ENCODE measurements at regions not wholly inside any gene's neighbourhood (a gene's known extent, or its start where the extent isn't known, plus 50 kb on each side); places are given as distances from the start of the nearest gene placed in this dataset.

GRCh38 chr12:46491548-46491947 is 119.0 kb upstream of the SLC38A2 start:
- no peak for TF ChIP-seq CTCF (IDR thresholded peaks at IDR 0.05; ENCODE audit: low read depth, low read length)
- no peak overlapping the region for H3K4me3 ChIP-seq (replicated peaks in 1 of 2; ENCODE audit: low read depth in 2 of 2, low read length in 2 of 2)
- peak; percentile 55 to 73 for DNase-seq (ENCODE audit: low read depth in 2 of 2)

GRCh38 chr12:46490635-46491034 is 118.1 kb upstream of the SLC38A2 start:
- peak; percentile 78 to 81 for DNase-seq (ENCODE audit: low read depth in 2 of 2)
- no peak overlapping the region for H3K4me3 ChIP-seq (replicated peaks in 1 of 2; ENCODE audit: low read depth in 2 of 2, low read length in 2 of 2)
- no peak for TF ChIP-seq CTCF (IDR thresholded peaks at IDR 0.05; ENCODE audit: low read depth, low read length)

- TF ChIP-seq CTCF (IDR thresholded peaks at IDR 0.05; ENCODE audit: low read depth, low read length), result no peak
- peak in 1 of 2 donors; percentile 64 for DNase-seq (ENCODE audit: low read depth in 2 of 2)
- no peak overlapping the region for H3K4me3 ChIP-seq (replicated peaks in 1 of 2; ENCODE audit: low read depth in 2 of 2, low read length in 2 of 2)
These were observed 117.4 kb upstream of the SLC38A2 start for GRCh38 chr12:46489951-46490388.

GRCh38 chr12:46487567-46488131 is 115.1 kb upstream of the SLC38A2 start:
- H3K4me3 ChIP-seq (replicated peaks in 1 of 2; ENCODE audit: low read depth in 2 of 2, low read length in 2 of 2), result no peak overlapping the region
- DNase-seq (ENCODE audit: low read depth in 2 of 2), result no peak
- TF ChIP-seq CTCF (IDR thresholded peaks at IDR 0.05; ENCODE audit: low read depth, low read length), result no peak

GRCh38 chr12:46486588-46486987 is 114.0 kb upstream of the SLC38A2 start:
- DNase-seq (ENCODE audit: low read depth in 2 of 2), result no peak
- no peak overlapping the region for H3K4me3 ChIP-seq (replicated peaks in 1 of 2; ENCODE audit: low read depth in 2 of 2, low read length in 2 of 2)
- TF ChIP-seq CTCF (IDR thresholded peaks at IDR 0.05; ENCODE audit: low read depth, low read length), result no peak

- DNase-seq (ENCODE audit: low read depth in 2 of 2), result no peak
- H3K4me3 ChIP-seq (replicated peaks in 1 of 2; ENCODE audit: low read depth in 2 of 2, low read length in 2 of 2), result no peak overlapping the region
- no peak for TF ChIP-seq CTCF (IDR thresholded peaks at IDR 0.05; ENCODE audit: low read depth, low read length)
These were observed 113.3 kb upstream of the SLC38A2 start for GRCh38 chr12:46485853-46486252.

Data from cardiac fibroblast (primary cell).